HG03175 (cell line): ENCODE measurements at regions not wholly inside any gene's neighbourhood (a gene's known extent, or its start where the extent isn't known, plus 50 kb on each side); places are given as distances from the start of the nearest gene placed in this dataset.
"Not testable (repeated sequence)": the region's sequence is repeated elsewhere in the genome, so short reads cannot be mapped to it uniquely, and the experiment has no call there.

ENCODE experiments used
- ATAC-seq: cut with Tn5 transposase; IDR thresholded peaks from one replicate; pipeline ENCODE4 v1.9.1; 2021; ENCODE audit warnings: mild to moderate bottlenecking, moderate library complexity; ENCODE audit not compliant: unreplicated experiment

GRCh38 chrX:124690495-124690894 lies 344.1 kb downstream of the SH2D1A start:
- no peak for ATAC-seq

GRCh38 chrX:124699876-124700275 lies 353.5 kb downstream of the SH2D1A start:
- ATAC-seq, result no peak

- no peak for ATAC-seq
These were observed 371.2 kb downstream of the SH2D1A start for GRCh38 chrX:124717537-124717936.

- no peak for ATAC-seq
These were observed 372.7 kb downstream of the SH2D1A start for GRCh38 chrX:124719060-124719459.

GRCh38 chrX:124720532-124720931 lies 374.2 kb downstream of the SH2D1A start:
- ATAC-seq, result no peak

GRCh38 chrX:124725502-124725901 lies 379.1 kb downstream of the SH2D1A start:
- ATAC-seq, result no peak

GRCh38 chrX:124726292-124726691 lies 379.9 kb downstream of the SH2D1A start:
- no peak for ATAC-seq

- no peak for ATAC-seq
These were observed 380.5 kb downstream of the SH2D1A start for GRCh38 chrX:124726881-124727280.

GRCh38 chrX:124736553-124737270 lies 390.3 kb downstream of the SH2D1A start:
- ATAC-seq, result no peak

GRCh38 chrX:124737771-124738170 lies 391.4 kb downstream of the SH2D1A start:
- ATAC-seq, result no peak

- ATAC-seq, result no peak
These were observed 400.9 kb downstream of the SH2D1A start for GRCh38 chrX:124747295-124747694.

GRCh38 chrX:124764354-124764753 lies 418.0 kb downstream of the SH2D1A start:
- no peak for ATAC-seq

GRCh38 chrX:124769166-124769565 lies 422.8 kb downstream of the SH2D1A start:
- ATAC-seq, result no peak

GRCh38 chrX:124771292-124771691 lies 424.9 kb downstream of the SH2D1A start:
- ATAC-seq, result no peak

GRCh38 chrX:124788253-124788652 lies 441.9 kb downstream of the SH2D1A start:
- ATAC-seq, result not testable (repeated sequence)

GRCh38 chrX:124789874-124790273 lies 443.5 kb downstream of the SH2D1A start:
- ATAC-seq, result not testable (repeated sequence)

GRCh38 chrX:124791492-124792095 lies 445.2 kb downstream of the SH2D1A start:
- no peak for ATAC-seq

GRCh38 chrX:124796989-124797388 lies 450.6 kb downstream of the SH2D1A start:
- ATAC-seq, result no peak

- no peak for ATAC-seq
These were observed 458.6 kb downstream of the SH2D1A start for GRCh38 chrX:124804962-124805361.

- ATAC-seq, result no peak
These were observed 459.1 kb downstream of the SH2D1A start for GRCh38 chrX:124805486-124805885.

GRCh38 chrX:124814106-124814505 lies 467.7 kb downstream of the SH2D1A start:
- ATAC-seq, result no peak

- no peak for ATAC-seq
These were observed 471.7 kb downstream of the SH2D1A start for GRCh38 chrX:124818033-124818432.

- ATAC-seq, result no peak
These were observed 472.4 kb downstream of the SH2D1A start for GRCh38 chrX:124818764-124819163.
